Fibroblast of villous mesenchyme (primary cell): ENCODE measurements at regions not wholly inside any gene's neighbourhood (a gene's known extent, or its start where the extent isn't known, plus 50 kb on each side); places are given as distances from the start of the nearest gene placed in this dataset.

Source experiments
- DNase-seq: peaks from one replicate; pipeline ENCODE4 v3.0.0-alpha.2; 2010; ENCODE audit warnings: low read depth
- H3K4me3 ChIP-seq: 2 replicates; pipeline ENCODE4 v1.5.1; 2011; ENCODE audit warnings: low read depth, mild to moderate bottlenecking, low read length
- TF ChIP-seq, protein P1 (sequence below): IDR thresholded peaks from 2 replicates; pipeline ENCODE4 v1.5.1; 2012; ENCODE audit warnings: low read depth, mild to moderate bottlenecking, low read length; ENCODE audit not compliant: insufficient read depth

DNA sequence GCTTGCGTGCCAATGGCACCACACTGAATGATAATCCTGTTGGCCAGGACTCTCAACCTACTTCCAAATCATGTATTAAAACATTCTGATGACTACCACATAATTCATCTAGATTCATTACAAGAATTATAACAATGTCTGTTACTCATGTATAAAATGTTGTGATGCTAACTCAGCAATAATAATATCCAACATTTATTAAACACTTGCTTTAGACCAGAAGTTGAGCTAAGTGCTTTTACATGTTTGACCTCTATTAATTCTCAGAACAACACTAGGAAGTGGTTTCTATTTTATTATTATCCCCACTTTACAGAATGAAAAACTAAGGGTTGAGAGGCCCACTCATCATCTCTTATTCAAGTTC, 178.4 kb downstream of the LNPK start:
- no peak for DNase-seq
- TF ChIP-seq, protein P1, sequence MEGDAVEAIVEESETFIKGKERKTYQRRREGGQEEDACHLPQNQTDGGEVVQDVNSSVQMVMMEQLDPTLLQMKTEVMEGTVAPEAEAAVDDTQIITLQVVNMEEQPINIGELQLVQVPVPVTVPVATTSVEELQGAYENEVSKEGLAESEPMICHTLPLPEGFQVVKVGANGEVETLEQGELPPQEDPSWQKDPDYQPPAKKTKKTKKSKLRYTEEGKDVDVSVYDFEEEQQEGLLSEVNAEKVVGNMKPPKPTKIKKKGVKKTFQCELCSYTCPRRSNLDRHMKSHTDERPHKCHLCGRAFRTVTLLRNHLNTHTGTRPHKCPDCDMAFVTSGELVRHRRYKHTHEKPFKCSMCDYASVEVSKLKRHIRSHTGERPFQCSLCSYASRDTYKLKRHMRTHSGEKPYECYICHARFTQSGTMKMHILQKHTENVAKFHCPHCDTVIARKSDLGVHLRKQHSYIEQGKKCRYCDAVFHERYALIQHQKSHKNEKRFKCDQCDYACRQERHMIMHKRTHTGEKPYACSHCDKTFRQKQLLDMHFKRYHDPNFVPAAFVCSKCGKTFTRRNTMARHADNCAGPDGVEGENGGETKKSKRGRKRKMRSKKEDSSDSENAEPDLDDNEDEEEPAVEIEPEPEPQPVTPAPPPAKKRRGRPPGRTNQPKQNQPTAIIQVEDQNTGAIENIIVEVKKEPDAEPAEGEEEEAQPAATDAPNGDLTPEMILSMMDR: no peak
- H3K4me3 ChIP-seq: no peak overlapping the region

DNA sequence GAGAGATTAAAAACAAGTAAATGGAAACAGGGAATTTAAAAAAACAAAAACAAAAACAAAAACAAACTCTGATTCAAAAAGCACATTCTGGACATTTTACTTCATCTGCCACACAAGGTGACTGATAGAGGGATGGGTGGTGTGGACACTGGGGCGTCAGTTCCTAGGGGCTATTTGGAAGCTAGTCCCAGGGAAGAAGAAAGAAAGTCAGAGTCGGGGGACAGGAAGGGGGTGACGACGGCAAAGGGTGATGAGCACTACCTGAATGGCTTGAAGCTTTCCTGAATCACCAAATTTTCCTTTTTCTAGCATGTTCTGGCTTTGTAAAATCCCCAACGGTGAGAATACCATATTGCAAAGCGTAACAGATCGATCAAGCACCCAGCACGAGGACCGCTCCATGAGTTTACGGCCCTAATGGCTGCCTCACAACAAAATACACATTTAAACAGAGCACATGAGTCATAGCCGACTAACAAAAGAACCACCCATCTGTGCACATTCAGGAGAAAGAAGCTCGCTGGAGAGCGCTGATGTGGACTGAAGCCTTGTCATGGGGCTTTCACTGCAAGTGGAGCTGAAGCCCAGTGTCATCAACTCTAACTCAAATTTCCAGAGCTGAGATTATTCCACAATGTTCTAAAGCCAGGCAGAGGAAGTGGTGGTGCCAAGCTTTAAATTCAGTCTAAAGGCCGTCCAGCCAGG, 178.9 kb downstream of the LNPK start:
- TF ChIP-seq, protein P1: no peak
- DNase-seq: no peak
- no peak overlapping the region for H3K4me3 ChIP-seq

GRCh38 chr2:175817221-175817620, 184.8 kb downstream of the LNPK start:
- DNase-seq: no peak
- no peak overlapping the region for H3K4me3 ChIP-seq
- TF ChIP-seq, protein P1: no peak

- TF ChIP-seq, protein P1: no peak
- H3K4me3 ChIP-seq: no peak overlapping the region
- no peak for DNase-seq
Observed at GRCh38 chr2:175815537-175815936, 186.5 kb downstream of the LNPK start.

DNA sequence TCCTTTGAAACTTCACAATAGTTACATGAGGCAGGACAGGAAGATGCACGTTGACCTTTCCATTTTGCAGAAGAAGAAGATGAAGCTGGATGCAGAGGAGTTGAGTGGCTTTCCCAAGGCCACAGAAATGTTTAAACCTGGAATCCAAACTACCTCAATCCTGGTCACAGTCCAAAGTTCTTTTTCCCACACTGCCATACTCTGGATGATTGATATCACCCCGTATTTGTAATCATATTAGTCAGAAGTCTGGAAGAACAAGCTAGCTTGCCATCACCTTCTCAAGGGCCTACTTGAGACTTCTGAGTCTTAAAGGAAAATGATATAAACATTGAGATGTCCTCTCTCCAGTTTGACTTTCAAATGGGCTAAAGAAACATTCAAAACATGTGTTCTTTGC, 190.1 kb downstream of the LNPK start:
- no peak overlapping the region for H3K4me3 ChIP-seq
- no peak for DNase-seq
- TF ChIP-seq, protein P1: no peak

DNA sequence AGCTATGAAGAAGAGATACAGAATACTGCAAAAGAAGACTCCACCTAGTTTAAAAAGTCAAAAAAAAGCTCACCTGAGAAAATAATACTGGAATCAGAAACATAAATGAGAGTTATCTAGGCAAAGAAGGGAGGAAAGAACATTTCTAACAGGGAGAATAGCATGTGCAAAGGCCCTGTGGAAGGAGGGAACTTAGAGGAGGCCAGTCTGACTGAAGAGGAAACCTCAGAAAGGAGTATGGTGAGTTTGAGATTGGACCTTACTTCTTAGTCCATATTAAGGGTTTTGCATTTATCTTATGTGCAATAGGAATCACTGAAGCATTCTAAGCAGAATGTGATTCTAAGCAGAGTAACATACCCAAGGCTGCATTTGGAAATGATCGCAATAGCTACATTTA, 193.2 kb downstream of the LNPK start:
- no peak for DNase-seq
- TF ChIP-seq, protein P1: no peak
- no peak overlapping the region for H3K4me3 ChIP-seq

- no peak for DNase-seq
- TF ChIP-seq, protein P1: no peak
Observed at GRCh38 chr2:175808078-175808477, 194.0 kb downstream of the LNPK start.

More at GRCh38 chr2:175808078-175808477, 194.0 kb downstream of the LNPK start:
- H3K4me3 ChIP-seq: no peak overlapping the region
